GM12865 (cell line): ENCODE measurements at regions not wholly inside any gene's neighbourhood (a gene's known extent, or its start where the extent isn't known, plus 50 kb on each side); places are given as distances from the start of the nearest gene placed in this dataset.

Experiments
- DNase-seq: peaks from one replicate; pipeline ENCODE4 v3.0.0; 2010; ENCODE audit warnings: low read depth
- H3K4me3 ChIP-seq: 2 replicates; pipeline ENCODE4 v1.5.1; 2011; ENCODE audit warnings: mild to moderate bottlenecking, low read depth, low read length, control low read depth
- CTCF ChIP-seq: IDR thresholded peaks from 2 replicates; pipeline ENCODE4 v1.5.1; 2011; ENCODE audit warnings: low read length, control low read depth, low read depth, inconsistent platforms; ENCODE audit not compliant: insufficient read depth; ENCODE audit errors: missing control alignments

DNA sequence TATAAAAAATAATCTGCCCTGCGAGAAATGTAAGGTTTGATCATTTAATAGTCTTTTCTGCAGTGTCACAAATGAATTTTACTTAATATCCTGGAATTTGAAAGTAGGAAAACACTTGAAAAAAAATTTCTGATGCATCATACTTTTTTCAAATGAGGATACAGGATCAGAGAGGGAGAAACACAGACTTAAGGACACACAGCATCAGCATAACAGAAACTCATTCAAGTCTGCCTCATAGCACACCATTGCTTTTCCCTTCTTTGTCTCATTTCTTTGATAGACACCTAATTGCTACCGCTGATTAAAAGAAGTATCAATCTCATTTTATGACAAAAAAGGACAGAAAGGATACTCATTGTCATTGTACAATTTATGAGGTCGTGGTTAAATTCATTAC, 319.0 kb downstream of the TMEM114 start:
- no peak for TF ChIP-seq CTCF
- no peak for DNase-seq
- no peak overlapping the region for H3K4me3 ChIP-seq

DNA sequence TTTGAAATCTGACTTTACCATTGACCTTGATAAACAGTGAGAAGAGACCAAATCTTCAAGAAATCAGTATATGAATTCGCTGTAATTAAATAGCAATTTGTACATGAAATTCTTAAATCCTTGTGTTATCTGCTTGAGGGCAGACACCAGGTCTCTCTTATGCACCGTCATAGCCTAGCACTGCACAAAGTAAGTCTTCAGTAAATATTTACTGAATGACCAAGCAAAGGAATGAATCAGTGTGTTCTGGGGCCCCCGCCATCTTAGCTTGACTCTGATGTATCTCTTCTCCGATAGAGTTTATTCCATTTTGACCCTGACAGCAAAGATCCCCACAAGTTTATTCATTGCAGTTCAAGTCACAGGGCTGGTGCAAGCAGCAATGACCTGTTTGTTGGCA, 328.0 kb downstream of the TMEM114 start:
- H3K4me3 ChIP-seq: no peak overlapping the region
- DNase-seq: no peak
- TF ChIP-seq CTCF: no peak

- no peak overlapping the region for H3K4me3 ChIP-seq
- DNase-seq: no peak
- no peak for TF ChIP-seq CTCF
These were observed 330.2 kb downstream of the TMEM114 start for GRCh38 chr16:8260140-8260539.

DNA sequence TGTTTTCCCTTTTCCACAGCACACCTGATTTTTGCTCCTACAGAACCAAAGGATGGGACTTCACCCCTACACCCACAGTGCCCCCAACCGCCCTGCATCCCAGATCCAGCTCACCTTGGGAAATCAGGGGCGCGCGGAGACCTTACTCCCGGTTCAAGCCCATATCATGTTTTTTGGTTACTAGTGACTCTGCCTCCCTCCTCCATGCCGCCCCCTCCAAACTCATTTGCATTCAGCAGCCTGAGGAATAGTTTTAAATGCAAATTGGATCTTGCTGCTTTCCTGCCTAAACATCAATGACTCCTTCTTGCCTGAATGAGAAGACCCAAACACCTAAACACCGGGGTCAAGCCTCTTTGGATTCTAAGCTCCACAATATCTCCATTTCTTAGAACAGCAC, 331.8 kb downstream of the TMEM114 start:
- DNase-seq: no peak
- TF ChIP-seq CTCF: no peak
- no peak overlapping the region for H3K4me3 ChIP-seq

DNA sequence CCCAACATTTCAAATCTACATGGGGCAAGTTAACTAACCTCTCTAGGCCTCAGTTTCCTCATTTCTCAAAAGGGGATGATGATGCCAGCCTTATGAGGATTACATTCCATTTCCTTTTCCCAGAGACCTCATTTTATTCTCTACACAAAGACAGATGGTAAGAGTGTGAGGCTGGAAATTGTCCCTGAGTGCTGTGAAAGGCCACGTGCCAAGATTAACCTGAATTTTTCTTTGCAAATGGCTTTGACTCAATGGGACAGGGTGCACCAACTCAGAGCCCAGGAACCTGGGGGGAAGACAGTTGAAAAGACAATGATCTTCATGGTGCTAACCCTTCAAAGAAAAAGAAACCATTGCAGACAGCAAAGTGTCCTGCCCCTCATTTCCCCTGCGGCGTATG, 332.8 kb downstream of the TMEM114 start:
- H3K4me3 ChIP-seq: no peak overlapping the region
- no peak for DNase-seq

DNA sequence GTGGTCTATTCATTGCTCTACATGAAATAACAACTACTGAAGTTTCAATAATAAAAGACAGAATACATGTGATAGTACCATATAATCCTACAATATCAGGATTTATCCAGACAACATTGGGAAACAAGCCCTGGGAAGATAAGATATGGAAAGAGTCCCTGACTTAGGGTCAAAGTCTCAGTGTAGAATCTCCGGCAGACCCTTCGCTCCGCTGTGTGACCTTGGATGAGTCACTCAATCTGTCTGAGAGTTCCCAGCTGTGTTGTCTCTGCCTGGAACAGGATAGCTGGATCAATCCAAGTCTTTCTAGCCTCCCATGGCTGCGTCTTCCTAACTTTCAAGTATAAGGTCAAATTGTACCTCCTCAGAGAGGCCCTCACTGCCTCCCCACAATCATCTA, 335.9 kb downstream of the TMEM114 start:
- TF ChIP-seq CTCF: no peak
- DNase-seq: no peak
- H3K4me3 ChIP-seq: no peak overlapping the region

More for the DNA sequence above, 332.8 kb downstream of the TMEM114 start:
- TF ChIP-seq CTCF: no peak

DNA sequence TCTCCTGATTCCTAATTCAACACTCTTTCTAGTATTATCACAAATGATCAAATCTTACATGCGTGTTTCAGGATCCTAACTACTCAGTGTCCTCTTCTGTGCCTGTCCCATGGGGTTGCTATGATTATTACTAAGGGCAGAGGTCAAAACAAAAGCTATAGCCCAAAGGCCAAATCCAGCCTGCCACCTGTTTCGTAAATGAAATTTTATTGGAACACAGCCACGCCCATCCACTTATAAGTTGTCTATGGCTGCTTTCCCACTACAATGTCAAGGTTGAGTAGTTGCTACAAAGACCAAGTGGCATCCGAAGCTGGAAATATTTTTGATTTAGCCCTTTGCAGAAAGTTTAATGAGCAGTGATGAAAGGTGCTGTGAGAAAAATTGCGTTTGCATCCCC, 336.6 kb downstream of the TMEM114 start:
- no peak overlapping the region for H3K4me3 ChIP-seq
- no peak for DNase-seq
- no peak for TF ChIP-seq CTCF
